SK-N-MC (cell line): ENCODE measurements at regions not wholly inside any gene's neighbourhood (a gene's known extent, or its start where the extent isn't known, plus 50 kb on each side); places are given as distances from the start of the nearest gene placed in this dataset.
"Not testable (repeated sequence)": the region's sequence is repeated elsewhere in the genome, so short reads cannot be mapped to it uniquely, and the experiment has no call there.

ENCODE experiments used
- DNase-seq: peaks from one replicate; pipeline ENCODE4 v3.0.0-alpha.2; 2011; ENCODE audit warnings: low read depth, low spot score
- H3K27ac ChIP-seq: fragments of 200-600 bp; sonication (generic); 2 replicates; pipeline ENCODE4 v1.5.1; 2016; ENCODE audit warnings: mixed run types
- H3K36me3 ChIP-seq: fragments of 200-600 bp; sonication (generic); 2 replicates; pipeline ENCODE4 v1.6.1; 2017; ENCODE audit warnings: antibody characterized with exemption, low read length, mixed read lengths; ENCODE audit not compliant: insufficient read depth
- H3K4me3 ChIP-seq: fragments of 200-600 bp; sonication (generic); 2 replicates; pipeline ENCODE4 v1.5.1; 2016
- H3K9ac ChIP-seq: fragments of 200-600 bp; sonication (generic); 2 replicates; pipeline ENCODE4 v1.8.0; 2017; ENCODE audit warnings: mixed run types, mixed read lengths; ENCODE audit not compliant: insufficient read length
- H3K9me3 ChIP-seq: fragments of 200-600 bp; sonication (generic); 2 replicates; pipeline ENCODE4 v1.6.1; 2017; ENCODE audit warnings: low read depth, mild to moderate bottlenecking, antibody characterized with exemption, low read length, moderate library complexity, mixed read lengths
- EZH2 ChIP-seq: fragments of 200-600 bp; sonication (generic); IDR thresholded peaks from one replicate; pipeline ENCODE4 v1.6.1; 2017; ENCODE audit warnings: antibody characterized with exemption
- FOXP2 ChIP-seq: optimal IDR thresholded peaks from 2 replicates; pipeline ENCODE3; 2011; ENCODE audit warnings: mild to moderate bottlenecking, moderate library complexity; ENCODE audit not compliant: insufficient read depth; ENCODE audit errors: extremely low read length, control extremely low read depth
- POLR2AphosphoS5 ChIP-seq: IDR thresholded peaks from 2 replicates; pipeline ENCODE4 v1.6.1; 2012; ENCODE audit warnings: mild to moderate bottlenecking, low read depth, low read length, borderline replicate concordance

DNA sequence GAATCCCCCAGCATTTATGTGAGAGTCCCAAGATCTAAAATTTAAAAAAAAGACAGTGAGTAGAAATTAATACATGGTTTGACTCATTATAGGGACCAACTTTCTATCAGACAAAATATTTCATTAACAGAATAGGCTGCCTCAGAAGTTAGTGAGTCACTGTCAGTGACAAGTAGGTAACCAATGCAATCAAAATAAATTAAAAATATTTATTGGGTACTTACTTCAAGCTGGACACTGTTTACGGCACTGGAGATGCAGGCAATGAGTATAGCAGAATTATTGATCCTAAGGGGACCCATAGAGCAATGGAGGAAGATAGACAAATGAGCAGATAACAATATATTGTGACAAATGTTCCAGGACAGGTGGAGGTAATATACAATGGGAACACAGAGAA, 135.6 kb upstream of the BCL6 start:
- Histone ChIP-seq H3K27ac (no peak overlapping the region), H3K9ac (no peak overlapping the region), H3K36me3 (no peaks in the 10 kb centered on the region), H3K4me3 (no peak overlapping the region), H3K9me3 (no peaks in the 10 kb centered on the region)
- no peak for DNase-seq
- TF ChIP-seq EZH2 (no peak), FOXP2 (no peak), POLR2AphosphoS5 (no peak)

DNA sequence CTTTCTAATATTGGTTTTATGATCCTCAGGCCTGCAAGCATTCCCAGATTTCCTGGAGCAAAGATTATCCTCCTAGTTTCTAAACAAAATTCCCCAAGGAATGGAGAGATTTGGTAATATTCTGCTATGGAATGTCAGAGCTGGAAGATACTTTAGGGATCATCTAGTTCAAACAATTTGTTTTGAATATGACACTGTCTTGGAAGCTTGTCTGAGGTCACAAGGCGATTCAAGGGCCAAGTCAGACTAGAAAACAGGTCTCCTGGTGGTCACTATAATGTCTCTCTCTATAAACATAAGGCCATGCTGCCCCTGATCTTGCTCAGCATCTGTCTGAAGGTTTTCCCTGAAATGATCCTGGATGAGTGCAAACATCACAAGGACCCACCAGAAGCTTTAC, 143.4 kb upstream of the BCL6 start:
- Histone ChIP-seq H3K9ac (no peak overlapping the region), H3K36me3 (no peaks in the 10 kb centered on the region), H3K27ac (no peak overlapping the region), H3K4me3 (no peak overlapping the region), H3K9me3 (no peaks in the 10 kb centered on the region)
- no peak for TF ChIP-seq EZH2
- no peak for TF ChIP-seq FOXP2
- no peak for TF ChIP-seq POLR2AphosphoS5
- no peak for DNase-seq

GRCh38 chr3:187889106-187889505, 143.8 kb upstream of the BCL6 start:
- Histone ChIP-seq H3K9ac (no peak overlapping the region), H3K36me3 (no peaks in the 10 kb centered on the region), H3K9me3 (no peaks in the 10 kb centered on the region), H3K4me3 (no peak overlapping the region), H3K27ac (no peak overlapping the region)
- TF ChIP-seq POLR2AphosphoS5 (no peak), FOXP2 (no peak), EZH2 (no peak)
- DNase-seq = no peak

DNA sequence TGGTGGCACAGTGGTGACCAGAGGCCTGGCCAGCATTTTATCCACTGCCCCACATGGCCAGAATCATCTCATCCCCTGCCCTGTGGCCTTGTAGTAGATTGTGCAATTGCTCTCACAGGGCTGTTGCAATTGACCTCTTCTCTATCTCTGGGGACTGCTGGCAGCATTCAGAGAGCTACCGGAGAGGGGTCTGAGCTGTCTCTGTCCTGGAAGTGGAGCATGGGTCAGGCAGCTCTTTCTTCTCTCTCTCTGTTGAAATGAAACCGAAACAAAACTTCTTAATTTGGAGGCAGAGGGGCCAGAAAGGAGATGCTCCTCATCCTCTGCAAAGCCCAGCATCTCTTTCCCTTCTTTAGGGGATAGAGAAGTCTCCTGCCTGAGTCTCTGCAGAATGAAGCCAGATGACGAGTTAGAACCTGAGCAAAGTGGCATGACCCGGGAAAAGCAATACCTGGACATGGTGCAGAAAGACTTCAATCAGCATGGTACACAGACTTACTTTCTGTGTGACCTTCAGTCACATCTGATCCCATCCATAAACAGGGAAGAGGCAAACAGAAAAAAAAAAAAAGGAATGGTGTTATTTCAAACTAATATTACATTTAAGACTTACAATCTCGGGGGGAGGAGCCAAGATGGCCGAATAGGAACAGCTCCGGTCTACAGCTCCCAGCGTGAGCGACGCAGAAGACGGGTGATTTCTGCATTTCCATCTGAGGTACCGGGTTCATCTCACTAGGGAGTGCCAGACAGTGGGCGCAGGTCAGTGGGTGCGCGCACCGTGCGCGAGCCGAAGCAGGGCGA, 144.5 kb upstream of the BCL6 start:
- no peak for DNase-seq
- TF ChIP-seq FOXP2 (no peak), EZH2 (no peak), POLR2AphosphoS5 (no peak)
- no peak overlapping the region for H3K4me3 ChIP-seq

DNA sequence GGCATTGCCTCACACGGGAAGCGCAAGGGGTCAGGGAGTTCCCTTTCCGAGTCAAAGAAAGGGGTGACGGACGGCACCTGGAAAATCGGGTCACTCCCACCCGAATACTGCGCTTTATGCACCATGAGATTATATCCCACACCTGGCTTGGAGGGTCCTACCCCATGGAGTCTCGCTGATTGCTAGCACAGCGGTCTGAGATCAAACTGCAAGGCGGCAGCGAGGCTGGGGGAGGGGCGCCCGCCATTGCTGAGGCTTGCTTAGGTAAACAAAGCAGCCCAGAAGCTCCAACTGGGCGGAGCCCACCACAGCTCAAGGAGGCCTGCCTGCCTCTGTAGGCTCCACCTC, 145.1 kb upstream of the BCL6 start:
- not testable (repeated sequence) for H3K36me3 ChIP-seq, H3K9ac ChIP-seq, H3K9me3 ChIP-seq, H3K4me3 ChIP-seq, DNase-seq, H3K27ac ChIP-seq

More for the DNA sequence above, 144.5 kb upstream of the BCL6 start:
- H3K27ac ChIP-seq = no peak overlapping the region
- H3K36me3 ChIP-seq = no peaks in the 10 kb centered on the region
- no peaks in the 10 kb centered on the region for H3K9me3 ChIP-seq
- no peak overlapping the region for H3K9ac ChIP-seq

DNA sequence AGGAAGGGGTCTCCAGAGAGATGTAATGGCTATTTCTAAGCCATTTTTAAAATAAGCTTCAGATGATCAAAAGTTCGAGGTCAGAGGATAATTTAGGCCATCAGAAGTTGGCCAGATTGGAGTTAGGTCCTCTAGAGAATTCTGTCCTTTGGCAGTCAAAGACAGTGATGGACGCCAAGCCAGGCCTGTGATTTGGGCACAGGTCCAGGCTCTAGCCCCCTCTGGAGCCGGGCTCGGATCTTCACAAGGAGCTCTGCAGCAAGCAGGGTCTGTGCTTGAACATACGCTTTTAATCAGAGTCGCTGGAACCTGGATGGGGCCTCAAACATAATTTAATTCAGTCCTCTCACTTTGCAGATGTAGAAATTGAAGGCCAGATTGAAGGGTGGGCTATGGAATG, 151.4 kb upstream of the BCL6 start:
- Histone ChIP-seq H3K9ac (no peak overlapping the region), H3K36me3 (no peaks in the 10 kb centered on the region), H3K4me3 (no peak overlapping the region), H3K27ac (no peak overlapping the region), H3K9me3 (no peaks in the 10 kb centered on the region)
- TF ChIP-seq FOXP2 (no peak), POLR2AphosphoS5 (no peak)
- DNase-seq = no peak

DNA sequence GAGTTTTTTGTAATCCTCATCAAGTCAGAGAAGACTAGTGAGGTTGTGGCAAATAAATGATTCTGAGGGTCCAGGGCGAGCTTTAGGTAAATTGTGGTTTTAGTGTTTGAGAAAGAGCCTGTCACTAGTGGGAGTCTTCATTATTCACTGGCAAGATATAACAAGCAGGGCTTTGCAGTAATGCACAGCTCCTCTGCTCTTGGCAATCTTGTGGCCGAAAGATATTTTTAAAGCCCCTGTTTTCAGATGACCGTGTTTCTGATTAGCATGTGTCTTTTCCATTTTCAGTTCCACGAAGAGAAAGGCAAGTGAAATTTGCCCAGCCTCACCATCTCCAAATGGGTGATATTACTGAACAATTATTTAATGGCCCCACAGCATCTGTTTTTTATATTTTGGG, 154.0 kb upstream of the BCL6 start:
- Histone ChIP-seq H3K9ac (no peak overlapping the region), H3K4me3 (no peak overlapping the region), H3K27ac (no peak overlapping the region), H3K9me3 (no peaks in the 10 kb centered on the region), H3K36me3 (no peaks in the 10 kb centered on the region)
- DNase-seq = no peak
- TF ChIP-seq EZH2 (no peak), FOXP2 (no peak), POLR2AphosphoS5 (no peak)

- Histone ChIP-seq H3K27ac (no peak overlapping the region), H3K9me3 (no peaks in the 10 kb centered on the region), H3K36me3 (no peaks in the 10 kb centered on the region), H3K9ac (no peak overlapping the region), H3K4me3 (no peak overlapping the region)
- TF ChIP-seq FOXP2 = no peak
- no peak for TF ChIP-seq POLR2AphosphoS5
- TF ChIP-seq EZH2 = no peak
- DNase-seq = no peak
Observed at GRCh38 chr3:187900993-187901755, 155.9 kb upstream of the BCL6 start.

DNA sequence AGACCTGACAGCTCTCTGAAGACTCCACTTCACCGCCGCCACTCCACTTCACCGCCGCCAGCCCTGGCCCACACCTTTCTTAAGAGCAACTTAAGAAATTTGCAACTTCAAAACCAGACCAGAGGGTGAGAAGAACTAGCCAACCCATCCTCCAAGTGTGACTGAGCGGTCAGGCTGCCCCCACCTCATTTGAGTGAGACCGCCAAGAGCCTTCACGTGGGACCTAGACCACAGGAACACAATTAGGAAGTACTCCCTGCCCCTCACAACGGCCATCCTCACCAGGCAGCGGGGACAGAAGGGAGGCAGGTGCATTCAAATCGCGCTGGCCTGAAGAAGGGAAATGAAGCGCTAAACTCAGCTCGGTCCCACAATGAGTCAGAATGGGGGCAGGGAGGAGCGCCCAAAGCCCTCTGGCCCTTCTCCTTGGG, 156.8 kb upstream of the BCL6 start:
- no peak overlapping the region for H3K27ac ChIP-seq
- H3K9ac ChIP-seq = no peak overlapping the region
- H3K36me3 ChIP-seq = no peaks in the 10 kb centered on the region
- H3K4me3 ChIP-seq = no peak overlapping the region
- no peaks in the 10 kb centered on the region for H3K9me3 ChIP-seq
- no peak for DNase-seq
- TF ChIP-seq FOXP2 (no peak), EZH2 (no peak), POLR2AphosphoS5 (no peak)
